ENCODE measurements at regions not wholly inside any gene's neighbourhood (a gene's known extent, or its start where the extent isn't known, plus 50 kb on each side); places are given as distances from the start of the nearest gene placed in this dataset.

GRCh38 chr13:111980146-111980929, 86.6 kb upstream of the SOX1 start:
- H3K4me3 ChIP-seq (ENCODE audit: low read length): no peak overlapping the region
- no peak overlapping the region for H3K27ac ChIP-seq (ENCODE audit: low read length)
- H3K27me3 ChIP-seq (ENCODE audit: control insufficient read depth, insufficient read depth, low read length): no peaks in the 10 kb centered on the region
- no peaks in the 10 kb centered on the region for H3K4me1 ChIP-seq (ENCODE audit: control insufficient read depth, insufficient read depth, low read length)
- no peak for DNase-seq
- 92% methylated on average over 2 of the region's 15 CpGs for WGBS (ENCODE audit: insufficient coverage, low lambda C conversion rate)
- H3K36me3 ChIP-seq (ENCODE audit: control insufficient read depth, insufficient read depth, low read length): no peaks in the 10 kb centered on the region
- peaks cover 5% of the 10 kb centered on the region for H3K9me3 ChIP-seq (ENCODE audit: control insufficient read depth, low read depth, low read length)

- WGBS (ENCODE audit: insufficient coverage, low lambda C conversion rate): no CpG with 5 or more reads among the region's 12 CpGs
- H3K27ac ChIP-seq (ENCODE audit: low read length): no peak overlapping the region
- DNase-seq: no peak
- H3K4me1 ChIP-seq (ENCODE audit: control insufficient read depth, insufficient read depth, low read length): no peaks in the 10 kb centered on the region
- H3K4me3 ChIP-seq (ENCODE audit: low read length): no peak overlapping the region
- no peaks in the 10 kb centered on the region for H3K9me3 ChIP-seq (ENCODE audit: control insufficient read depth, low read depth, low read length)
- H3K27me3 ChIP-seq (ENCODE audit: control insufficient read depth, insufficient read depth, low read length): no peaks in the 10 kb centered on the region
- H3K36me3 ChIP-seq (ENCODE audit: control insufficient read depth, insufficient read depth, low read length): no peaks in the 10 kb centered on the region
Observed at GRCh38 chr13:111981006-111981405, 85.9 kb upstream of the SOX1 start.

- H3K36me3 ChIP-seq (ENCODE audit: control insufficient read depth, insufficient read depth, low read length): no peaks in the 10 kb centered on the region
- no peak overlapping the region for H3K27ac ChIP-seq (ENCODE audit: low read length)
- no peak for DNase-seq
- no peaks in the 10 kb centered on the region for H3K27me3 ChIP-seq (ENCODE audit: control insufficient read depth, insufficient read depth, low read length)
- no peak overlapping the region for H3K4me3 ChIP-seq (ENCODE audit: low read length)
- no CpG with 5 or more reads among the region's 12 CpGs for WGBS (ENCODE audit: insufficient coverage, low lambda C conversion rate)
- no peaks in the 10 kb centered on the region for H3K9me3 ChIP-seq (ENCODE audit: control insufficient read depth, low read depth, low read length)
- H3K4me1 ChIP-seq (ENCODE audit: control insufficient read depth, insufficient read depth, low read length): no peaks in the 10 kb centered on the region
Observed at GRCh38 chr13:111981446-111982165, 85.3 kb upstream of the SOX1 start.

GRCh38 chr13:111984349-111984748, 82.6 kb upstream of the SOX1 start:
- no peaks in the 10 kb centered on the region for H3K4me1 ChIP-seq (ENCODE audit: control insufficient read depth, insufficient read depth, low read length)
- no CpG with 5 or more reads among the region's 1 CpG for WGBS (ENCODE audit: insufficient coverage, low lambda C conversion rate)
- H3K27ac ChIP-seq (ENCODE audit: low read length): no peak overlapping the region
- no peaks in the 10 kb centered on the region for H3K9me3 ChIP-seq (ENCODE audit: control insufficient read depth, low read depth, low read length)
- H3K27me3 ChIP-seq (ENCODE audit: control insufficient read depth, insufficient read depth, low read length): no peaks in the 10 kb centered on the region
- H3K36me3 ChIP-seq (ENCODE audit: control insufficient read depth, insufficient read depth, low read length): no peaks in the 10 kb centered on the region
- no peak overlapping the region for H3K4me3 ChIP-seq (ENCODE audit: low read length)
- no peak for DNase-seq

GRCh38 chr13:111990362-111990761, 76.6 kb upstream of the SOX1 start:
- no CpG with 5 or more reads among the region's 1 CpG for WGBS (ENCODE audit: insufficient coverage, low lambda C conversion rate)
- no peak overlapping the region for H3K4me3 ChIP-seq (ENCODE audit: low read length)
- H3K27me3 ChIP-seq (ENCODE audit: control insufficient read depth, insufficient read depth, low read length): no peaks in the 10 kb centered on the region
- no peaks in the 10 kb centered on the region for H3K4me1 ChIP-seq (ENCODE audit: control insufficient read depth, insufficient read depth, low read length)
- no peak overlapping the region for H3K27ac ChIP-seq (ENCODE audit: low read length)
- H3K9me3 ChIP-seq (ENCODE audit: control insufficient read depth, low read depth, low read length): no peaks in the 10 kb centered on the region
- no peaks in the 10 kb centered on the region for H3K36me3 ChIP-seq (ENCODE audit: control insufficient read depth, insufficient read depth, low read length)
- no peak for DNase-seq

- Histone ChIP-seq H3K4me3 (ENCODE audit: low read length) (no peak overlapping the region), H3K27me3 (ENCODE audit: control insufficient read depth, insufficient read depth, low read length) (no peaks in the 10 kb centered on the region), H3K27ac (ENCODE audit: low read length) (no peak overlapping the region), H3K36me3 (ENCODE audit: control insufficient read depth, insufficient read depth, low read length) (no peaks in the 10 kb centered on the region), H3K4me1 (ENCODE audit: control insufficient read depth, insufficient read depth, low read length) (no peaks in the 10 kb centered on the region), H3K9me3 (ENCODE audit: control insufficient read depth, low read depth, low read length) (no peaks in the 10 kb centered on the region)
- DNase-seq: no peak
Observed at GRCh38 chr13:111992911-111993310, 74.0 kb upstream of the SOX1 start.

GRCh38 chr13:111993691-111994090, 73.3 kb upstream of the SOX1 start:
- Histone ChIP-seq H3K36me3 (ENCODE audit: control insufficient read depth, insufficient read depth, low read length) (no peaks in the 10 kb centered on the region), H3K27ac (ENCODE audit: low read length) (no peak overlapping the region), H3K4me1 (ENCODE audit: control insufficient read depth, insufficient read depth, low read length) (no peaks in the 10 kb centered on the region), H3K4me3 (ENCODE audit: low read length) (no peak overlapping the region), H3K27me3 (ENCODE audit: control insufficient read depth, insufficient read depth, low read length) (no peaks in the 10 kb centered on the region), H3K9me3 (ENCODE audit: control insufficient read depth, low read depth, low read length) (no peaks in the 10 kb centered on the region)
- no peak for DNase-seq
- WGBS (ENCODE audit: insufficient coverage, low lambda C conversion rate): 62% methylated on average over 2 of the region's 3 CpGs

- DNase-seq: no peak
- Histone ChIP-seq H3K27me3 (ENCODE audit: control insufficient read depth, insufficient read depth, low read length) (no peaks in the 10 kb centered on the region), H3K27ac (ENCODE audit: low read length) (no peak overlapping the region), H3K4me1 (ENCODE audit: control insufficient read depth, insufficient read depth, low read length) (no peaks in the 10 kb centered on the region), H3K4me3 (ENCODE audit: low read length) (no peak overlapping the region), H3K36me3 (ENCODE audit: control insufficient read depth, insufficient read depth, low read length) (no peaks in the 10 kb centered on the region), H3K9me3 (ENCODE audit: control insufficient read depth, low read depth, low read length) (no peaks in the 10 kb centered on the region)
- WGBS (ENCODE audit: insufficient coverage, low lambda C conversion rate): 100% methylated on average over 2 of the region's 11 CpGs
Observed at GRCh38 chr13:111994578-111994977, 72.4 kb upstream of the SOX1 start.

- no peaks in the 10 kb centered on the region for H3K9me3 ChIP-seq (ENCODE audit: control insufficient read depth, low read depth, low read length)
- DNase-seq: no peak
- H3K4me1 ChIP-seq (ENCODE audit: control insufficient read depth, insufficient read depth, low read length): no peaks in the 10 kb centered on the region
- H3K4me3 ChIP-seq (ENCODE audit: low read length): no peak overlapping the region
- no peaks in the 10 kb centered on the region for H3K36me3 ChIP-seq (ENCODE audit: control insufficient read depth, insufficient read depth, low read length)
- WGBS (ENCODE audit: insufficient coverage, low lambda C conversion rate): no CpG with 5 or more reads among the region's 5 CpGs
- no peaks in the 10 kb centered on the region for H3K27me3 ChIP-seq (ENCODE audit: control insufficient read depth, insufficient read depth, low read length)
- H3K27ac ChIP-seq (ENCODE audit: low read length): no peak overlapping the region
Observed at GRCh38 chr13:111999352-111999751, 67.6 kb upstream of the SOX1 start.

GRCh38 chr13:112000888-112001287, 66.1 kb upstream of the SOX1 start:
- Histone ChIP-seq H3K27ac (ENCODE audit: low read length) (no peak overlapping the region), H3K9me3 (ENCODE audit: control insufficient read depth, low read depth, low read length) (no peaks in the 10 kb centered on the region), H3K36me3 (ENCODE audit: control insufficient read depth, insufficient read depth, low read length) (no peaks in the 10 kb centered on the region), H3K4me1 (ENCODE audit: control insufficient read depth, insufficient read depth, low read length) (no peaks in the 10 kb centered on the region), H3K27me3 (ENCODE audit: control insufficient read depth, insufficient read depth, low read length) (no peaks in the 10 kb centered on the region), H3K4me3 (ENCODE audit: low read length) (no peak overlapping the region)
- no peak for DNase-seq
- no CpG with 5 or more reads among the region's 4 CpGs for WGBS (ENCODE audit: insufficient coverage, low lambda C conversion rate)

- DNase-seq: no peak
Observed at GRCh38 chr13:112001571-112001970, 65.4 kb upstream of the SOX1 start.

More at GRCh38 chr13:112001571-112001970, 65.4 kb upstream of the SOX1 start:
- H3K27me3 ChIP-seq (ENCODE audit: control insufficient read depth, insufficient read depth, low read length): no peaks in the 10 kb centered on the region
- no peak overlapping the region for H3K27ac ChIP-seq (ENCODE audit: low read length)
- no peaks in the 10 kb centered on the region for H3K4me1 ChIP-seq (ENCODE audit: control insufficient read depth, insufficient read depth, low read length)
- no peaks in the 10 kb centered on the region for H3K9me3 ChIP-seq (ENCODE audit: control insufficient read depth, low read depth, low read length)
- no peak overlapping the region for H3K4me3 ChIP-seq (ENCODE audit: low read length)
- no peaks in the 10 kb centered on the region for H3K36me3 ChIP-seq (ENCODE audit: control insufficient read depth, insufficient read depth, low read length)
- WGBS (ENCODE audit: insufficient coverage, low lambda C conversion rate): 72% methylated on average over 2 of the region's 5 CpGs
